RWPE2 (cell line): ENCODE measurements at regions not wholly inside any gene's neighbourhood (a gene's known extent, or its start where the extent isn't known, plus 50 kb on each side); places are given as distances from the start of the nearest gene placed in this dataset.

Experiments
- ATAC-seq: fragments of 200-7000 bp; cut with Tn5 transposase; 3 replicates; pipeline ENCODE4 v1.9.1; 2021; ENCODE audit warnings: low read depth
- DNase-seq: peaks from one replicate; pipeline ENCODE4 v3.0.0-alpha.2; 2020; ENCODE audit warnings: low spot score
- H3K27ac ChIP-seq: fragments of 450-650 bp; 2 replicates; pipeline ENCODE4 v1.5.1; 2017; ENCODE audit warnings: mild to moderate bottlenecking; ENCODE audit not compliant: poor library complexity, severe bottlenecking
- H3K27me3 ChIP-seq: fragments of 250-450 bp; sonication (Bioruptor Pico); 2 replicates; pipeline ENCODE4 v1.5.1; 2021; ENCODE audit warnings: mild to moderate bottlenecking, moderate library complexity; ENCODE audit not compliant: insufficient read depth, poor library complexity, severe bottlenecking
- H3K36me3 ChIP-seq: fragments of 250-450 bp; sonication (Bioruptor Pico); 2 replicates; pipeline ENCODE4 v1.5.1; 2020; ENCODE audit warnings: low read depth, mild to moderate bottlenecking, moderate library complexity
- H3K4me1 ChIP-seq: fragments of 250-450 bp; sonication (Bioruptor Pico); 2 replicates; pipeline ENCODE4 v1.5.1; 2021; ENCODE audit warnings: mild to moderate bottlenecking, moderate library complexity; ENCODE audit not compliant: insufficient read depth, poor library complexity, severe bottlenecking
- H3K4me3 ChIP-seq: fragments of 250-450 bp; sonication (Bioruptor Pico); 2 replicates; pipeline ENCODE4 v1.5.1; 2021; ENCODE audit warnings: mild to moderate bottlenecking, moderate library complexity; ENCODE audit not compliant: severe bottlenecking
- H3K9me3 ChIP-seq: fragments of 250-450 bp; sonication (Bioruptor Pico); 2 replicates; pipeline ENCODE4 v1.5.1; 2021; ENCODE audit warnings: mild to moderate bottlenecking, moderate library complexity; ENCODE audit not compliant: severe bottlenecking
- CTCF ChIP-seq: fragments of 450-650 bp; IDR thresholded peaks from one replicate; pipeline ENCODE4 v1.5.1; 2017; ENCODE audit warnings: mild to moderate bottlenecking, moderate library complexity; ENCODE audit not compliant: poor library complexity, severe bottlenecking

- H3K4me1 ChIP-seq: no peaks in the 10 kb centered on the region
- TF ChIP-seq CTCF: no peak
- no peaks in the 10 kb centered on the region for H3K27me3 ChIP-seq
- H3K36me3 ChIP-seq: no peaks in the 10 kb centered on the region
- DNase-seq: no peak
- ATAC-seq: no peak
- no peak overlapping the region for H3K27ac ChIP-seq
- H3K9me3 ChIP-seq: no peaks in the 10 kb centered on the region
- no peak overlapping the region for H3K4me3 ChIP-seq
Measured at GRCh38 chr2:22854588-22854987, 530.4 kb upstream of the KLHL29 start.

GRCh38 chr2:22855081-22855480 lies 529.9 kb upstream of the KLHL29 start:
- no peak for DNase-seq
- no peak for ATAC-seq
- H3K36me3 ChIP-seq: no peaks in the 10 kb centered on the region
- H3K4me3 ChIP-seq: no peak overlapping the region
- H3K9me3 ChIP-seq: no peaks in the 10 kb centered on the region
- H3K4me1 ChIP-seq: no peaks in the 10 kb centered on the region
- TF ChIP-seq CTCF: no peak
- H3K27me3 ChIP-seq: no peaks in the 10 kb centered on the region
- no peak overlapping the region for H3K27ac ChIP-seq

GRCh38 chr2:22855761-22856184 lies 529.2 kb upstream of the KLHL29 start:
- TF ChIP-seq CTCF: no peak
- H3K27me3 ChIP-seq: no peaks in the 10 kb centered on the region
- no peaks in the 10 kb centered on the region for H3K36me3 ChIP-seq
- no peaks in the 10 kb centered on the region for H3K4me1 ChIP-seq
- DNase-seq: no peak
- no peaks in the 10 kb centered on the region for H3K9me3 ChIP-seq
- no peak for ATAC-seq
- H3K4me3 ChIP-seq: no peak overlapping the region
- no peak overlapping the region for H3K27ac ChIP-seq

GRCh38 chr2:22867973-22868372 lies 517.0 kb upstream of the KLHL29 start:
- no peak overlapping the region for H3K4me3 ChIP-seq
- H3K4me1 ChIP-seq: no peaks in the 10 kb centered on the region
- H3K27ac ChIP-seq: no peak overlapping the region
- no peaks in the 10 kb centered on the region for H3K27me3 ChIP-seq
- no peak for TF ChIP-seq CTCF
- no peaks in the 10 kb centered on the region for H3K36me3 ChIP-seq
- H3K9me3 ChIP-seq: no peaks in the 10 kb centered on the region
- ATAC-seq: no peak
- no peak for DNase-seq

- Histone ChIP-seq H3K9me3 (no peaks in the 10 kb centered on the region), H3K36me3 (no peaks in the 10 kb centered on the region), H3K4me1 (no peaks in the 10 kb centered on the region), H3K27ac (no peak overlapping the region), H3K4me3 (no peak overlapping the region), H3K27me3 (no peaks in the 10 kb centered on the region)
- ATAC-seq: no peak
- DNase-seq: no peak
- TF ChIP-seq CTCF: no peak
Measured at GRCh38 chr2:22878121-22878520, 506.9 kb upstream of the KLHL29 start.
